ENCODE measurements at regions not wholly inside any gene's neighbourhood (a gene's known extent, or its start where the extent isn't known, plus 50 kb on each side); places are given as distances from the start of the nearest gene placed in this dataset.

DNA sequence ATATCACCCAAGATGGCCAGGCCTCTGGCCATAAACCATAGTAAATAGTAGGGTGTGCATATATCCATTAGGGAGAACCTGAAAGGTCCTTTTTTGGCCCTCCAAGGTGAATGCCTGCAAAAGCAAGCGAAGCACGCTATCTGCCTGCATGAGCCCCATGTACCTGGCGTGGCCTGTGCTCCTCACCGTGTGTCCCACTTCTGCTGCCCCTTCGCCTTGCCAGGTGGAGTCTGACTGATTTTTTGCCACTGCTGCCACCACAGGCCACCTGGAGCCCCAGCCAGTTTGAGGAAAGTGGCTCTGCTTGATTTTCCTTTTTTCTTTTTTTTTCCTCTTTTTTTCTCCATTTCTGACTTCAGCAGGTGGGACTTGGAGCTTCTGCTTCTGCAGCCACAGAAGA lies 139.7 kb downstream of the SNRPN start:
- TF ChIP-seq, protein P1, sequence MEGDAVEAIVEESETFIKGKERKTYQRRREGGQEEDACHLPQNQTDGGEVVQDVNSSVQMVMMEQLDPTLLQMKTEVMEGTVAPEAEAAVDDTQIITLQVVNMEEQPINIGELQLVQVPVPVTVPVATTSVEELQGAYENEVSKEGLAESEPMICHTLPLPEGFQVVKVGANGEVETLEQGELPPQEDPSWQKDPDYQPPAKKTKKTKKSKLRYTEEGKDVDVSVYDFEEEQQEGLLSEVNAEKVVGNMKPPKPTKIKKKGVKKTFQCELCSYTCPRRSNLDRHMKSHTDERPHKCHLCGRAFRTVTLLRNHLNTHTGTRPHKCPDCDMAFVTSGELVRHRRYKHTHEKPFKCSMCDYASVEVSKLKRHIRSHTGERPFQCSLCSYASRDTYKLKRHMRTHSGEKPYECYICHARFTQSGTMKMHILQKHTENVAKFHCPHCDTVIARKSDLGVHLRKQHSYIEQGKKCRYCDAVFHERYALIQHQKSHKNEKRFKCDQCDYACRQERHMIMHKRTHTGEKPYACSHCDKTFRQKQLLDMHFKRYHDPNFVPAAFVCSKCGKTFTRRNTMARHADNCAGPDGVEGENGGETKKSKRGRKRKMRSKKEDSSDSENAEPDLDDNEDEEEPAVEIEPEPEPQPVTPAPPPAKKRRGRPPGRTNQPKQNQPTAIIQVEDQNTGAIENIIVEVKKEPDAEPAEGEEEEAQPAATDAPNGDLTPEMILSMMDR (IDR thresholded peaks at IDR 0.05), result no peak
- no peak for TF ChIP-seq POLR2A (IDR thresholded peaks at IDR 0.05)
